NAMALWA (cell line): ENCODE measurements at regions not wholly inside any gene's neighbourhood (a gene's known extent, or its start where the extent isn't known, plus 50 kb on each side); places are given as distances from the start of the nearest gene placed in this dataset.
"Not testable (repeated sequence)": the region's sequence is repeated elsewhere in the genome, so short reads cannot be mapped to it uniquely, and the experiment has no call there.

Source experiments
- DNase-seq: peaks from one replicate; pipeline ENCODE4 v3.0.0-alpha.2; 2015; ENCODE audit warnings: low spot score

DNA sequence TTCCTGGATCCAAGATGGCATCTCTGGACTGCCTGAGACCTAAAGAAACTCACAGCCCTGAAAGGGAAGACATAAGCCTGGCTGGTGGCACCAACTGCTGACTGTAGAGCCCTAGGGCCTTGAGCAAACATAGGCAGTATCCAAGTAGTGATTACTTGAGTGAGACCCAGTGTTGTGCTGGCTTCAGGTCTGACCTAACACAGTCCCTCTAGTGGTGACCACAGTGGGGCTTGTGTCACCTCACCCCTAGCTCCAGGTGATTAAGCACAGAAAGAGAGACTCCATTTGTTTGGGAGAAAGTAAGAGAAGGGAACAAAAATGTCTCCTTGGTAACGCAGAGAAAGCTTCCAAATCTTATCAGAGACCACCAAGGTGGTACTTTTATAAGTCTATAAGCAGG lies 496.3 kb upstream of the HTR2C start:
- DNase-seq = no peak

- no peak for DNase-seq
These were observed 506.1 kb upstream of the HTR2C start for GRCh38 chrX:114077773-114078172.

- peak; percentile 1 for DNase-seq
These were observed 508.7 kb upstream of the HTR2C start for GRCh38 chrX:114075073-114075673.

GRCh38 chrX:114073926-114074325 lies 510.0 kb upstream of the HTR2C start:
- no peak for DNase-seq

DNA sequence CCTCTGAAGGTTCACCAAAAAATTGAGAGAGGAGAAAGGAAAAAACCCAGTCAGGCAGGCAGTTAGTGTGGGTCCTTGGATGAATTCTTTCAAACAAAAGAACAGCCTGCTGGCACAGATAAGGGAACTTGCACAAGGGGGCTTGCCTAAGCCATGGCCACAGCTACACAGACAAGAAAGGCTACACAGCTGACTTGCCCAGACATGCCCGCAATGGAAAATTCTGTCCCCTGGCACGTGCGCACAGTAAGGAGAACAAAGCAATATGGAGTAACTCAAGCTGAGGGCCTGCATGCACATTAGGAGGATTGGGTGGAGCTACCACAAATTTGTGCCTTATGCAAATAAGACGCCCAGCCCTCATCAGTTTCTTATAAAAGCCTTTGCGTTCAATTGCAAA lies 512.5 kb upstream of the HTR2C start:
- DNase-seq = no peak

DNA sequence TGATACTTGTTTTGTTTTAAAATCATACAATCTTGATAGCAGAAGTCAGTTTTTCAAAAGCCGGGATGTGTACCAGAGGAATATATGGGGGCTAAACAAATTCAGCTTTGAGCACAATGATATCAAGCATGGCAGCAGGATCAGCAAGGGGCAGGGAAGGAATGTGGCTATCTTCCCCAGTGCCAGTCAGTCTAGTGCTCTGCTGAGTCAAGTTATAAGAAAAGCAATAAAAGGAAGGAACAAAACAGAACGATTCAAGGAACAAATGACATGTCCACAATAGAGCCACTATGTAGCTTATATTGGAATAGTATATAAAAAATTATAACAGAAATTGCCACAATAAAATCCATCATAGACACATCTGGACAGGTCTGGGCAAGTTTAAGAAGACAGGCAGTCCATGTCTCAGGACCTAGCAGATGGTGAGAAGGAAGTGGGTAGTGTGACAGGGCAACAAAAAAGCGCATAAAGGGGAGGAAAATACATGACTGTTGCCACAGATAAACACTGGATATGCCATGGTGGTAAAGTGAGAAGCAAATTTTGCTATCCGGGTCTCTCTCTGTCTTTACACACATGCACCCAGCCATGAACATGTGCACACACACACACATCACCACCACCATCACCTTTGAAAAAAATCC lies 518.2 kb upstream of the HTR2C start:
- DNase-seq = no peak

GRCh38 chrX:114061226-114061625 lies 522.7 kb upstream of the HTR2C start:
- DNase-seq = no peak

GRCh38 chrX:114058988-114059418 lies 524.9 kb upstream of the HTR2C start:
- no peak for DNase-seq

DNA sequence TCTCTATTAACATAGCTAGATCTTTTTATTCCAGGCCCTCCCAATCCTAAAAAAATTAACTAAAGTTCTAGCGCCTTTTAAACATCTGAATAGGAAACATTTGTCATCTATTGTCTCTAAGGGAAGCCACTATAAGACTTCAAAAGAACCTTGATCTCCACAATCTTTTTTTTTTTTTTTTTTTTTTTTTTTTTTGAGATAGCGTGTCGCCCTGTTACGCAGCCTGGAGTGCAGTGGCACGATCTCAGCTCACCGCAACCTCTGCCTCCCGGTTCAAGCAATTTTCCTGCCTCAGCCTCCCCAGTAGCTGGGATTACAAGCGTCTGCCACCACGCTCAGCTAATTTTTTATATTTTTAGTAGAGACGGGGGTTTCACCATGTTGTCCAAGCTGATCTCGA lies 526.5 kb upstream of the HTR2C start:
- DNase-seq = not testable (repeated sequence)

DNA sequence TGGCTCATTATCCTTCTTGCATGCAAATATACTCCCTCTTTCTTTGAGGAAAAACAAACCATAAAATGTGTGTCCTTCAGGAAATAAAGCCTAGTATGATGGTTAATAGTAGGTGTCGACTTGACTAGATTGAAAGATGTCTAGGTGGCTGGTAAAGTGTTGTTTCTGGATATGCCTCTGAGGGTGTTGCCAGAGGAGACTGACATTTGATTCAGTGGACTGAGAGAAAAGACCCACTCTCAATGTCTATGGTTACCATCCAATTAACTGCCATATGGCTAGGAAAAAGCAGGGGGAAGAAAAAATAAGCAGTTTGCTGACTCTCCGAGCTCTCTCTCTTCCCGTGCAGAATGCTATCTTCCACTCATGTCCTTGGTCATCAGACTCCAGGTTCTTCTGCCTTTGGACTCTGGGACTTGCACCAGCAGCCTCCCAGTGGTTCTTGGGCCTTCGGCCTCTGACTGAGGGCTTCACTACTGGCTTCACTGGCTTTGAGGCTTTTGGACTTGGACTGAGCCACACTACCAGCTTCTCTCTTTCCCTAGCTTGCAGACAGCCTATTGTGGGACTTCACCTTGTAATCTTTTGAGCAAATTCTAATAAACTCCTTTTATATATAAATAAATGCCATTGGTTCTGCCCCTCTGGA lies 532.1 kb upstream of the HTR2C start:
- no peak for DNase-seq

DNA sequence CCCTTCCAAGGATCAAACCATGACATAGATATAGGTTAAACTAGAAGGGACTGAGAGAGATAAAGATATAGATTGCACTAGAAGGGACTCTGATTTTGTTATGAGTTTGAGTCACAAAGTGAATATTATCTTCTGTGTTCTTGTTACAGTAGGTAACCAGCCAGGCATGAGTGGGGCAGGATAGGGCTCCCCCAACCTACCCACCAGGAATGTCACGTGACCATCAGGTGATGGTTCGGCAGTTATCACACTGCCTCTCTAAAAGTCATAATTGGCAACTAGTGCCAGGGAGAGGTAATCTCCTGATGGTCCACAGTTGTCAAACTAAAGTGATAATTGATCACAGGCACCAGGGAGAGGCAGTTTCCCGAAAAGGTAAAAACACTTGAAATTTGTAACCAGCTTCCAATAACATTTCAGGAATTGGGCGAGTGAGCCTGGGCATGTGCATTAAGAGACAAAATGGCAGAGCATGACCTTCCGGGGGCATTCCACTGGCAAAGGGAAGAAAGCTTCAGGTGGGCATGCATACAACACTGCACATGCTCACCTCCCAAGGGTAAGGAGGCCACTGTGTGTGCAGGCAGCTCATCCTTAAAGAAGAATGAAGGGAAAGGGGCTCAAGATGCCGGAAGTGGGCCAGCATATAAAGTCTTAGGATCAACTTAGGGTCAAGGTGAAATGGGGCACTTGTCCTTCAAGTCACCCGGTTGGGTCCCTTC lies 533.6 kb upstream of the HTR2C start:
- DNase-seq = no peak

DNA sequence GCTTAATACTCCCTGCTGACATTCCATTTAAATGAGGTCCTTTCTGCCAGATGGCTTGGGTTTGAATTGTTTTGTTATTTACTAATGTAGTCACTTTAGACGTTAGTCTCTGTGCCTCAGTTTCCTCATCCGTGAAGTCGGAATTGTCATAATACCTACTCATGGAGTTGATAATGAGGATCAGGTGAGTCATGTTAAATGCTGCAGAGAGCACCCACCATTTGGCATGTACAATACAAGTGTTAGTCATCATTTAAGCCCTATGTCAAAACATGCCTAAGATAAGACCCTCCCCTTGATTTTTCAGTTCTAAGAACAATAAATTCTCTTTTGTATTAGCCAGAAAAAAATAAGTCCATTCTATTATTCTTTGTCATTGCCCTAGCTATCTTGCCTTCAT lies 534.8 kb upstream of the HTR2C start:
- no peak for DNase-seq

DNA sequence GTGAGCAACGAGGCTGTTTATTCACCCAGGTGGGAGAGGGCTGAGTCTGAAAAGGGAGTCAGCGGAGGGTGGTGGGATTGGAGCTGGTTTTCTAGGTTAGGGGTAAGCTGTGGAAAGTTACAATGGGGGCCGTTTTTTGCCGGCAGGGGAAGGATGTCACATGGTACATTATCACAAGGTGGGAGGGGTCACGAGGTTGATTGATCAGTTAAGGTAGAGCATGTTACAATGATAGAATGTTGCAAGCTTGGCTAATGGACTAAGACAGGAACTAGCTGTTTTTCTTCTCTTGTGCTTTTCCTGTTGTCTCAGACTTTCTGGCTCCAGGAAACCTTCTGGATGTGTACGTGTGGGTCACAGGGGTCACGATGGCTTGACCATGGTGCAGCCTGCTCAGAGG lies 536.3 kb upstream of the HTR2C start:
- DNase-seq = no peak

DNA sequence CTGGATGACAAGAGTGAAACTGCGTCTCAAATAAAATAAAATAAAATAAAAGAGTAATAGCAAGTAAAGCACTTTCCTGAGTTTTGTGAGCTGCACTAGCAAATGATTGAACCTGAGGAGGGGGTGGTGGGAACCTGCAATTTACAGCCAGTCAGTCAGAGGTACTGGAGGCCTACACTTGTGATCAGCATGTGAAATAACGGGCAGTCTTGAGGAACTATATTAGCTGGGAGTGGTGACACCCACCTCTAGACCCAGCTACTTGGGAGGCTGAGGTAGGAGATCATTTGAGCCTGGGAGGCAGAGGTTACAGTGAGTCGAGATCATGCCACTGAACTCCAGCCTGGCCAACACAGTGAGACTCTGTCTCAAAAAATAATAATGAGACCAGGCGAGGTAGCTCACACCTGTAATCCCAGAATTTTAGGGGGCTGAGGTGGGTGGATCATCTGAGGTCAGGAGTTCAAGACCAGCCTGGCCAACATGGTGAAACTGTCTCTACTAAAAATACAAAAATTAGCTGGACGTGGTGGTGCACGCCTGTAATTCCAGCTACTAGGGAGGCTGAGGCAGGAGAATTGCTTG lies 537.1 kb upstream of the HTR2C start:
- no peak for DNase-seq

GRCh38 chrX:114041470-114041869 lies 542.4 kb upstream of the HTR2C start:
- DNase-seq = not testable (repeated sequence)

- DNase-seq = not testable (repeated sequence)
These were observed 543.1 kb upstream of the HTR2C start for GRCh38 chrX:114040661-114041269.

- DNase-seq = not testable (repeated sequence)
These were observed 543.8 kb upstream of the HTR2C start for GRCh38 chrX:114040111-114040510.

DNA sequence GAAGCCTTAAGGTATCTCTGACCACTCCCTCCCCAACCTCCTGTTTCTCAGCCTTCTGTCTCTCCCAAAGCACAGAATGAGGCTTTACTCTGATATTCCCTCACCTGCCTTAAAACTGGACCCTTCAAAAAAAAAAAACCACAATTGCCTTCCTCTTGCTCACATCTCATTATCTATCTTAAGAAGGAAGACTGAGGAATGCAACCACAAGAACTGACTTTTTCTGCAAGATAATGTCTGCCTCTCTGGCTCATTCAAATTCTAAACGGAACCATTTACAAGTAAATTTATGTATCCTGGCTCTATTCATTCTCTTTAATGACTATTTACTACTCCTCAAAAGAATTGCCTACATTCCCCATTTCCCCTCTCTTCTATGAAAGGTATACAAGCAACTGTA lies 545.5 kb upstream of the HTR2C start:
- no peak for DNase-seq

- no peak for DNase-seq
These were observed 546.4 kb upstream of the HTR2C start for GRCh38 chrX:114037515-114037914.

- no peak for DNase-seq
These were observed 554.8 kb upstream of the HTR2C start for GRCh38 chrX:114028907-114029662.

- no peak for DNase-seq
These were observed 566.8 kb upstream of the HTR2C start for GRCh38 chrX:114017086-114017485.
